HPDE6-E6E7 (cell line): ENCODE measurements at regions not wholly inside any gene's neighbourhood (a gene's known extent, or its start where the extent isn't known, plus 50 kb on each side); places are given as distances from the start of the nearest gene placed in this dataset.
A peak's percentile ranks its signal among the peaks of the same experiment; 100 is the strongest.

Experiments used
- DNase-seq: peaks from one replicate; pipeline ENCODE4 v3.0.0; 2011; ENCODE audit warnings: missing footprints; ENCODE audit errors: extremely low spot score

- no peak for DNase-seq
These were observed 201.7 kb upstream of the PSMD7 start for GRCh38 chr16:74094962-74095361.

- DNase-seq = no peak
These were observed 202.1 kb upstream of the PSMD7 start for GRCh38 chr16:74094514-74094913.

- DNase-seq = no peak
These were observed 204.3 kb upstream of the PSMD7 start for GRCh38 chr16:74092336-74092735.

- no peak for DNase-seq
These were observed 205.7 kb upstream of the PSMD7 start for GRCh38 chr16:74090871-74091270.

- no peak for DNase-seq
These were observed 213.1 kb upstream of the PSMD7 start for GRCh38 chr16:74083541-74083940.

GRCh38 chr16:74080311-74080710 is 216.3 kb upstream of the PSMD7 start:
- DNase-seq = no peak

- DNase-seq = no peak
These were observed 217.4 kb upstream of the PSMD7 start for GRCh38 chr16:74079232-74079586.

GRCh38 chr16:74078511-74079231 is 217.9 kb upstream of the PSMD7 start:
- DNase-seq = no peak

GRCh38 chr16:74076568-74076967 is 220.0 kb upstream of the PSMD7 start:
- DNase-seq = no peak

GRCh38 chr16:74075393-74075792 is 221.2 kb upstream of the PSMD7 start:
- DNase-seq = no peak

- DNase-seq = no peak
These were observed 223.2 kb upstream of the PSMD7 start for GRCh38 chr16:74073456-74073855.

- no peak for DNase-seq
These were observed 224.5 kb upstream of the PSMD7 start for GRCh38 chr16:74071996-74072535.

- DNase-seq = no peak
These were observed 226.4 kb upstream of the PSMD7 start for GRCh38 chr16:74070237-74070636.

GRCh38 chr16:74064120-74064735 is 232.4 kb upstream of the PSMD7 start:
- no peak for DNase-seq

GRCh38 chr16:74053826-74054225 is 242.8 kb upstream of the PSMD7 start:
- no peak for DNase-seq

GRCh38 chr16:74053312-74053711 is 243.3 kb upstream of the PSMD7 start:
- no peak for DNase-seq

GRCh38 chr16:74052016-74052415 is 244.6 kb upstream of the PSMD7 start:
- no peak for DNase-seq

- DNase-seq = no peak
These were observed 247.6 kb upstream of the PSMD7 start for GRCh38 chr16:74049027-74049426.

GRCh38 chr16:74046524-74046923 is 250.1 kb upstream of the PSMD7 start:
- DNase-seq = no peak

- no peak for DNase-seq
These were observed 251.1 kb upstream of the PSMD7 start for GRCh38 chr16:74045513-74045912.

GRCh38 chr16:74035816-74036215 is 260.8 kb upstream of the PSMD7 start:
- DNase-seq = peak; percentile 8

GRCh38 chr16:74034862-74035261 is 261.8 kb upstream of the PSMD7 start:
- DNase-seq = peak; percentile 8

- no peak for DNase-seq
These were observed 262.4 kb upstream of the PSMD7 start for GRCh38 chr16:74034200-74034599.
